HG02970 (cell line): ENCODE measurements at regions not wholly inside any gene's neighbourhood (a gene's known extent, or its start where the extent isn't known, plus 50 kb on each side); places are given as distances from the start of the nearest gene placed in this dataset.
"Not testable (repeated sequence)": the region's sequence is repeated elsewhere in the genome, so short reads cannot be mapped to it uniquely, and the experiment has no call there.

Experiments
- ATAC-seq: cut with Tn5 transposase; IDR thresholded peaks from one replicate; pipeline ENCODE4 v1.9.1; 2021; ENCODE audit warnings: mild to moderate bottlenecking, moderate library complexity, moderate number of reproducible peaks; ENCODE audit not compliant: unreplicated experiment, low FRiP score

GRCh38 chr3:44109771-44110361 lies 131.8 kb upstream of the TOPAZ1 start:
- ATAC-seq: no peak

DNA sequence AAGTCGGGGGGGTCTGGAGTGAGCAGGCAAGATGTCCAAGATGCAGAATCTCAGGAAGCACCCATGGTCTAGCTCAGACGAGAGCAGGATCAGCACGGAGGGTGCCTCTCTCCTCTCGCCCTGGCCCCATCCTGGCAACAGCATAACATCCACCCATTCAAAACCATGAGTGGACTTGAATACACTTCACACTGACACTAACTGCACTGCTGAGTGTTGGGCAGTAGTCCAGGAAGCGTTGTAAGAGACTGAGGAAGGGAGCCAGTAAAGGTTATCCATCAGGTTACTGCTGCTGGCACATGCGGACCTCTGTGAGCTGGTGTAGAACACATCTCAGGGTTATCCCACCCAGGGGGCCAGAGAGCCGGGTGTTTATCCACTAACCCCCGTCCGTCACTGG lies 131.0 kb upstream of the TOPAZ1 start:
- no peak for ATAC-seq

DNA sequence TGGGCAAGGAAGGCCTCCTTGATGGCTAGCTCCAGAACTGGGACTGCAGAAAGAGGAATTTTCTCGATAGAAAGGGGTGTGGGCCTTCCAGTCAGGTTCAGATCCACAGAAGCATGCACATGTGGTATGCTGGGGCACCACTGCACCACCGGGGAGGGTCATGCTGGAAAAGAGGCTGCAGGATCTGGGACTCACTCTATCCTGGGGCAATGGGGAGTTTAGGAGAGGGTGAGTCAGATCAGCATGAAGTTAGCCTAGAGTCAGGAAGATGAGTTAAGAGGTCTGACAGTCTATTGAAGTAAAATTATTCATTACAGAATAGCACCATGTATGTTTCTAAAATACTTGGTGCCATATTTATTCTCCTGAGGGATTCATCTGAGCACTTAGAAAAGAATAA lies 130.2 kb upstream of the TOPAZ1 start:
- ATAC-seq: no peak

- no peak for ATAC-seq
Measured at GRCh38 chr3:44114142-44114541, 127.5 kb upstream of the TOPAZ1 start.

GRCh38 chr3:44117239-44117638 lies 124.4 kb upstream of the TOPAZ1 start:
- no peak for ATAC-seq

DNA sequence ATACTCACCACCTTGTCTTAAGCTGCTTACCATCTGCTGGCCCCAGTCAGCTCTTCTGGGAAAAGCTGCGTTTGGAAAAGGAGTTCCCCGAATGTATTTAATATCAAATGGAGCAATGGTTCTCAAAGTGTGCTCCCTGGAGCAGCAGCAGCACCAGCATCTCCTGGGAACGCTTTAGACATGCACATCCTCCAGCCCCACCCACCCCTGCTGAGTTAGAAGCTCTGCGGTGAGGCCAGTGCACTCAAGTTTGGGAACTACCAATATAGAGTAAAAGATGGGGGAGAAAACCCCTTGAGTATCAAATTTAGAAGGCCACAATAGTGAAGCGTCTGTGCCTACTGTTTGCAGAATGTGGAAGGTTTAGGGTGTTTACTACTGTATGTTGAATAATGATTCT lies 124.0 kb upstream of the TOPAZ1 start:
- no peak for ATAC-seq

DNA sequence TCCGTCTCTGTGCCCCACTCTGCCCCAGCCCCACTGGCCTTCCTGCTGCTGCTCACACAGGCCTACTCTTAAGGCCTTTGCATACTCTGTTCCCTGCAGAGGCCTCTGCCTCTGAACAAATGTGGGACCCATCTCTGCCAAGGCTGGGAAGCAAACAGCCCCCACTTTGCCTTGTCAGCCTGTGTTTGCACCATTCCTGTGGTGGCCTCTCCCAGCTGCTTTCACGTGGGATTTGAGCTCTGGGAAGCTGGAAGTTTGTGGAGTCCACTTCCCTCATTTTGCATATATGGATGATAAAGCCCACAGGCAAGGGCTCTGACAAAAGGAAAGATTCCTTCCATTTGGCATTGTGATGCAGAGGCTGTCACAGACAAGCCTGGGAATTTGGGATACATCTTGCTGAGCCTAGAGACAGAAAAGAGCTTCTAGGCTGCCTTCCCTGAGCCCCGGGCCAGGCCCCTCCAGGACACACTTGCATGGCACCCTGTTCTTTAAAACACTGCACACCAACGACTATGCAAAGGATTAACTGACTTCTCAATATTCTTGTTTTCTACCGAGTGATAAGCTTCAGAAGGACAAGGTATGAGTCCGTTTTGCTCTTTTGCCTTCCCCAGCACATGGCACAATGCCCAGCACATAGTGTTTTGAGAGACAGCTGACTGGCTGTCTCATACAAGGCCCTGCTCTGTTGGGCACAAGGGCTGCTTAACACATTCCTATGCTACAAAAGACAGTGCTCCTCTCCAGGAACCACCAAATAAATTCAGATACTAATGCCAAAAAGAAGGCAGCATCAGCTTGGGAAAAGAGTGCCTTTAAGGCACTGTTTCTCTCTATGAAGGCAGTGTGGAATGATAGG lies 120.7 kb upstream of the TOPAZ1 start:
- no peak for ATAC-seq

GRCh38 chr3:44125246-44125645 lies 116.4 kb upstream of the TOPAZ1 start:
- ATAC-seq: no peak

- ATAC-seq: no peak
Measured at GRCh38 chr3:44125882-44126281, 115.8 kb upstream of the TOPAZ1 start.

DNA sequence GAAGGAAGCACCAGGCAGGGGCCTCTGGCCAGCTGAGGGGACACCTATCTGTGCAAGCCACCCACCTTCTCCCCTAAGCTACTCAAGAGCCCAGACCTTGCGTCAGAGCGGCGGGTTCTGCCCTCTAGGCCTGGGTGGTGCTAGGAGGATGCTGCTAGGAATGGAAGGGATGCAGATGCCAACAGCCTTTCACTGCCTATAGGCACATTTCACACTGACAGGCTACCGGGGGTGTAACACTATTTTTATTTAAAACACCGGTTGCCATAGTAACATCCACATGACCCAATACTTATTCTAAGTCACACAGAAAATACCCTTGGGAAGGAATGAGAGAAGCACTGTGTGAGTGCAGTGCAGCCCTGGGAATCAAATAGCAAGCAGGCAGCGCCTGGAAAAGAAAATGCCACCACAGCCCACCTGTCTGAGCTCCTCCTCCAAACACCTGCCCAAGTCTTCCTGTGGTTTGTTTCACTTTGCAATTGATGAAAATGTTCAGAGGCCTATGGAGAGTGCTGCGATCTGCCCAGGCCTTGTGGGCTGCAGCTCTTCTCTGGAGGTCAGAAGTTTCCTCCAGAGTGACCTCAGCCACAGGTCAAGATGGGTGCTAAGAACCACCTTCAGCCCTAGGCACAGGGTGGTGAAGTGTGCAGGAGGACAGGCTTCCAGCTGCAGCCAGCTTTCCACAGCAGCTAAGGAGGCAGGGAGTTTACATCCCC lies 113.5 kb upstream of the TOPAZ1 start:
- no peak for ATAC-seq

DNA sequence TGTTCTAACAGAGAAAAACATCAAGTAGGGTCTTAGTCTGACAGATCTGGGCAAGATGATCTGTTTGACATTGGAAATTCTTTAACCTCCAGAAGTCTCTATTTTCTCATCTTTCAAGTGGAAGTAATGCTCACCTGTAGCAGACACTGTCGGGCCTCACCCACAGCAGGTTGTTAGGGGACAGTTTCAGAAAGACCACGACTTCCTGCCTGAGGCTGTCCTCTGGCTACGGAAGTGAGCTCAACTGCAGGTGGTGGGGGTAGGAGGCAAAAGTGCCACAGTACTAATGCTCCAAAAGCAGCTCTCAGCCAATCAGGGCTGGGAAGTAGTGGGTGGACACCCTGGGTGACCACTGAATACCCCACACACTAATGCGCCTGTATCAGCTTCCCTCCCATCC lies 111.4 kb upstream of the TOPAZ1 start:
- no peak for ATAC-seq

- no peak for ATAC-seq
Measured at GRCh38 chr3:44132061-44132460, 109.6 kb upstream of the TOPAZ1 start.

DNA sequence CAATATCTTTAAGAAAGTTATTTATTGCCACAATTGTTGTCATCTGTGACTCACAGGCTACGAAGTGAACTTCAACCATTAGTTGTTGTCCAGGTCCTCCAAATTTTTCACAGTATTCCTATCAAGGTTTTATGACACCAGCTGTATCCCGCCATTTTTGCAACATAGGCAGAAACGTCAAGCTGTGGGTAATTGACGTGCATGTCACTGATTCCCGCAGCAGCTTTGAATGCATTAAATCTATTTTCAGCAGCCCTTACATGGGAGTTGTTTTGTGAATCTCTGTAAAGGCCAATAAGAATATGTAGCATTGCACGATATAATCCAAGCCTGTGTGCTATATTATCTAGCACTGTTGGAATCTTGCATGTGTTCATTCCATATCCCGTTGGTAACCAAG lies 109.1 kb upstream of the TOPAZ1 start:
- ATAC-seq: no peak

DNA sequence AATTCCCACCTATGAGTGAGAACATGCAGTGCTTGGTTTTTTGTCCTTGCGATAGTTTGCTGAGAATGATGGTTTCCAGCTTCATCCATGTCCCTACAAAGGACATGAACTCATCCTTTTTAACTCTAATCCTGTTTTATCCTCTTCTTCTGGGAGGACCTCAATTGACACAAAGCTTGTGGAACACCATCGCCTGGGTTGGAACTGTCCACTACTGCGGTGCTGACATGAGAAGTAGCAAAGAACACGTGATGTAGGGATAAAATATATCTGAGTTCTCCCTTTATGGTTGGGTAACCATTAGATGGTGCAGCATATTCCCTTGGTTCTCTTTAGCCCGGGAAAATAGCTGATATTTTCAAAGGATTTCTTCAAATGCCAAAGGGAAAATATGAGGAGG lies 105.3 kb upstream of the TOPAZ1 start:
- no peak for ATAC-seq

DNA sequence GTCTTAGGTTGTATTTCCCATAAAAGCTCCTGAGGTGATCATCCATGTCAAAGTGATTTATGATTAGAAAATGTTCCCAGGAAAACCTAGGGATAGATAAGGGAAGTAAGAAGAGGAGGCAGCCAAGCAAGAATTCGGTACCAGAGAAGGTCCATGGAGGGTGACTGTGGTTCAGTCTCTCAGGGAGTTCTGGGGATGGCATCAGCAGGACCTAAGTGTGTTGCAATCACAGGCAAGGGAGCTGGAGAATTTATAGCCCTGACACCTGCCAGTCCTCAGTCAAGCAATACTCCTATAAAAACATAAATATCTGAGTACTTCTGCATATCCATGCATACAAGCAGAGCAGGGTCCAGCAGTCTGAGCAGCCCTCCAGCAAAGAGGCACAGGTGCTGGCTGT lies 95.6 kb upstream of the TOPAZ1 start:
- ATAC-seq: no peak

GRCh38 chr3:44159696-44160300 lies 81.9 kb upstream of the TOPAZ1 start:
- no peak for ATAC-seq

- ATAC-seq: no peak
Measured at GRCh38 chr3:44160818-44161217, 80.9 kb upstream of the TOPAZ1 start.

- no peak for ATAC-seq
Measured at GRCh38 chr3:44171891-44172290, 69.8 kb upstream of the TOPAZ1 start.

DNA sequence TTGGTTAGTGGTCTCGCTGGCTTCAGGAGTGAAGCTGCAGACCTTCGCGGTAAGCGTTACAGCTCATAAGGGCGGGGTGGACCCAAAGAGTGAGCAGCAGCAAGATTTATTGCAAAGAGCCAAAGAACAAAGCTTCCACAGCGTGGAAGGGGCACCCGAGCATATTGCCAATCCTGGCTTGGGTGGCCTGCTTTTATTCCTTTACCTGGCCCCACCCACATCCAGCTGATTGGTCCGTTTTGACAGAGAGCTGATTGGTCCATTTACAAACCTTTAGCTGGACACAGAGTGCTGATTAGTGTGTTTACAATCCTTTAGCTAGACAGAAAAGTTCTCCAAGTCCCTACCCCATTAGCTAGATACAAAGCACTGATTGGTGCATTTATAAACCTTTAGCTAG lies 69.0 kb upstream of the TOPAZ1 start:
- not testable (repeated sequence) for ATAC-seq

DNA sequence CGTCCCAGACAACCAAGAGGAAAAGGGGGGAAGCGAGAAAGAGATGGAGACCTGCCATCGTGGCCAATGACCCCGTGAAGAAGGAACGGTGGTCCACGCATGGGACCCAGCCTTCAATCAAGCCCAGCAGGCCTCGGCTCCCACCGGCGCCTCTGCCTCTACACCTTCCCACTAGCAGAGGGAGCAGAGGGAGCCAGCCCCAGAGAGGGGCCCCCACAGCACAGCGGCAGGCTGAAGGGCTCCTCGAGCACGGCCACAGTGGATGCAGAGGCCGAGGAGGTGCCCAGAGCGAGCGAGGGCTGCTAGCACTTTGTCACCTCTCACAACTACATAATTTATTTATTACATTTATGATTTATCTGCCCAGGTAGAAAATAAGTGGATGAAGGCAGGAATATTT lies 68.4 kb upstream of the TOPAZ1 start:
- ATAC-seq: no peak

DNA sequence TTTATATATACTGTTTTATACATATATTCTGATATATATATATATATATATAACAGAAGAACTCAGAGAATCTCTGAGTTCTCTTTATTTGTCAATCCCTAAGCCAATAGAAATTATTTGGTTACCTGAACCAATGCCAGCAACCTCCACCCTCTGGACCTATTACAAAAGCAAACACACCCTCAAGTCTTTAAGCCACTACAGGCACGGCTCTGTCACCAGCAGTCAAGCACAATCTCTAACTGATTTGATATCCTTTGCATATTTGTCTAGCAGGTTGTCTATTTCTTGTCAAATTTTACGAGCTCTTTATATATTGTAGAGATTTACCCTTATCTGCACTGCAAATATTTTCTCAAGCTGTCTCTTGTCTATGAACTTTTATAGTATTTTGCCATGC lies 66.6 kb upstream of the TOPAZ1 start:
- no peak for ATAC-seq
